Right cardiac atrium (tissue), 5 donors: ENCODE measurements at regions not wholly inside any gene's neighbourhood (a gene's known extent, or its start where the extent isn't known, plus 50 kb on each side); places are given as distances from the start of the nearest gene placed in this dataset.

ENCODE experiments used
- ATAC-seq, 2 donors: fragments of 200-7000 bp; cut with Tn5 transposase; one replicate each; pipeline versions ENCODE4 v1.8.0 to v1.9.1; 2020; ENCODE audit warnings: moderate library complexity in 2 of 2, mild to moderate bottlenecking in 1 of 2
- DNase-seq, 3 donors: peaks; one replicate each; pipeline ENCODE4 v3.0.0-alpha.2; 2020
- H3K27ac ChIP-seq: one replicate; pipeline ENCODE4 v1.5.1; 2013; ENCODE audit warnings: mild to moderate bottlenecking, low read length, control low read depth, moderate library complexity
- H3K27me3 ChIP-seq: one replicate; pipeline ENCODE4 v1.6.1; 2013; ENCODE audit not compliant: control insufficient read depth, insufficient read depth
- H3K4me1 ChIP-seq: one replicate; pipeline ENCODE4 v1.6.1; 2013; ENCODE audit warnings: low read length; ENCODE audit not compliant: control insufficient read depth, insufficient read depth
- H3K4me3 ChIP-seq: one replicate; pipeline ENCODE4 v1.5.1; 2013; ENCODE audit warnings: low read length, control low read depth
- H3K9me3 ChIP-seq: one replicate; pipeline ENCODE4 v1.6.1; 2013; ENCODE audit warnings: low read length; ENCODE audit not compliant: control insufficient read depth
- WGBS: extraction: QIAGEN DNeasy Blood & Tissue Kit; methylation state at CpG from one replicate; pipeline ENCODE4 v1.1.7; 2013; 5-methylcytosine and 5-hydroxymethylcytosine counted together
- intact Hi-C, 4 donors: fragments of 100-400 bp; cut with DNase I; formaldehyde crosslinking; loops; one replicate each; pipeline versions ENCODE4 v1.11.0 to v1.14.0; 2022 to 2023
- donor health status: healthy with polysubstance abuse.
- donor health status: DM: no; HTN: yes; CAD: no.
- donor health status: DM: no; HTN: no; CAD: no.
- donor health status: DM: no; HTN: yes; CAD: no; lungs with severe emphysema.
- donor health status: DM: yes; HTN: yes; CAD: no.

DNA sequence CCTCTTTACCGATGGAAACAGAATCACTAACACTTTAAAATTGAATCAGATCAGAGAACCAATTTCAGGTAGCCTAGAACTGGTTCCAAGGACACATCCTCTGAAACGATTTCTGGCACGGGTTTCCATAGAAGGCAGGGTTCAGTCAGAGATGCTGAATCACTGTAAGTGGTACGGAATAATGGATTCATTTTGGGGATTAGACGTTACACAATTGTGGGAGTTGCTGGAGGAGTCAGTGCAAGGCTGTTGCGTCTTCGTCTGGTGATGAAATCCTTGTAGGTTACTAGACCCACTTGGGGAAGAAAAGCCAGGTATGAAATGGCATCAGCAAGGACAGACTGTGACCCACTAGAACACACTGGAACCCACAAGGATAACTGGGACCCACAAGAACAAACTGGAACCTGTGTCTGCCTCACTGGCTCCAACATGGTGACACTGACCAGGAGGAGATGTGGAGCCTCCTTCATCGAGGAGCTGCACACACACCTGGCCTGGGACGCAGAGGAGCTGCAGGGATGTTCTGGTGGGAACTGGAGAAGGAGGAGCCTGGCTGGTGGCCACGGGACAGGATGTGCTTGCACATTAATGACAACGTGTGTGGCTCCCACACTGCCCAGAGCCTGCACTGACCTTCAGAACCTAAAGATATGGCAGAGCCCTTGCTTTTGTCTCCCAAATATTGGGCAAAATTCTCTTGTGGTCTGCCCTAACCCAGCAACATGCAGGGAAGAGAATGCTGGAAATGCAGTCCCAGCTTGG is 105.1 kb downstream of the TRAPPC11 start:
- 79% methylated on average over 11 of the region's 11 CpGs for WGBS
- Histone ChIP-seq H3K4me3 (no peak overlapping the region), H3K27me3 (no peaks in the 10 kb centered on the region), H3K4me1 (peaks cover 3% of the 10 kb centered on the region), H3K27ac (peak overlapping the region; percentile 64), H3K9me3 (no peaks in the 10 kb centered on the region)
- DNase-seq (peak in 1 of 3 donors; percentile 19), ATAC-seq (peak in 1 of 2 donors; percentile 21)
- intact Hi-C loops, result no loop called here

DNA sequence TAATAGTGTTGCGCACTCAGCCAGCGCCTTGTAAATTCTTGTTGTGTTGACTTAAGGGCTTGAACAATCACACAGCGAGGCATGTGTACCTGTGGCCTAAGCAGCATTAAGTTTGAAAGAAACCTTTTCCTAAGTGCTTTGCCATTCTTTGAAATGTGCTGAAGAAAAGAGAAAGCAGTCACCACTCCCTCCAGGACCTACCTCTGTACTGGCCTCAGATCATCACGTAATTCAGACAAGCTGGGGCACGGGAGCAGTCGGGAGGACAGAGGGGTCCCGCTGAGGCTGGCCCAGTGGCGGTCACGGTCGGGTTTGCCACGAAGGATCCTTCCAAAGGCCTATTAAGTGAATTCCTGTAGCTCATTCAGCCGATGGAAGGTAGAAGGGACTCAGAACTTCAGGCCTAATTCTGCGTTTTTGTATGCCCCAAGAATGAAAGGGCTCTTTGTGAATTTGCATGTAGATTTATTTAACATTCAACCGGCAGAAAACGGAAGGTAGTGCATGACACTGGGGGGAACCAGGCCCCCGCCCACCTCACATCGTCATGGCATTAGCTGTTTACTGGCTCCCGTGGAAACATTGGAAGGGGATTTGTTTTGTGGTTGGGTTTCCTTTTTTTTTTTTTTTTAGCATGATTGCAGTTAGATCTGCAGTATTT is 106.3 kb downstream of the TRAPPC11 start:
- H3K27me3 ChIP-seq, result no peaks in the 10 kb centered on the region
- no peaks in the 10 kb centered on the region for H3K9me3 ChIP-seq
- H3K4me3 ChIP-seq, result peak overlapping the region; percentile 31
- peak overlapping the region; percentile 65 for H3K27ac ChIP-seq
- DNase-seq (peak; percentile 55 to 79 (median 77)), ATAC-seq (peak; percentile 74 to 90)
- H3K4me1 ChIP-seq, result peaks cover 3% of the 10 kb centered on the region
- WGBS, result 51% methylated on average over 18 of the region's 18 CpGs
- intact Hi-C loops, result no loop called here

DNA sequence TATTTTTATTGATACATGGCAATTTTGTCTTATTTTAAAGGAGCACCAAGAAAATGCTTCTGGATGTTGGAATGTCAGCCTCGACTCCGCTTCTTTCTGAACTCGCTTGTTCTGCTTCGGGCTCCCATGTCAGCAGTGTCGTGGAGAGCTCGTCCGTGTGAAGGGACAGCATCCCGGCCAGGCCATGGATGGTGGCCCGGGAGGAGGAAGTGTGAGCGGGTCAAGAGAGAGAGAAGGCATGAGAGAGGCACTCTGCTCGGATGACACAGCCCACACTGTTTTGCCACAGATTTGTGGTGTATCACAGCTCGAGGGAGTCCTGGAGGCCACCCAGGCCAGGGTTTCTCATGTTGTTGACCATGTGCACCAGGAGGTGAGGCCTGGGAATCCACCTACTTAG is 107.0 kb downstream of the TRAPPC11 start:
- ATAC-seq (peak in 1 of 2 donors; percentile 58), DNase-seq (no peak)
- no peaks in the 10 kb centered on the region for H3K27me3 ChIP-seq
- intact Hi-C loops, result no loop called here
- H3K4me1 ChIP-seq, result peaks cover 3% of the 10 kb centered on the region
- 67% methylated on average over 12 of the region's 12 CpGs for WGBS
- no peak overlapping the region for H3K4me3 ChIP-seq
- H3K9me3 ChIP-seq, result no peaks in the 10 kb centered on the region
- peak overlapping the region; percentile 68 for H3K27ac ChIP-seq

DNA sequence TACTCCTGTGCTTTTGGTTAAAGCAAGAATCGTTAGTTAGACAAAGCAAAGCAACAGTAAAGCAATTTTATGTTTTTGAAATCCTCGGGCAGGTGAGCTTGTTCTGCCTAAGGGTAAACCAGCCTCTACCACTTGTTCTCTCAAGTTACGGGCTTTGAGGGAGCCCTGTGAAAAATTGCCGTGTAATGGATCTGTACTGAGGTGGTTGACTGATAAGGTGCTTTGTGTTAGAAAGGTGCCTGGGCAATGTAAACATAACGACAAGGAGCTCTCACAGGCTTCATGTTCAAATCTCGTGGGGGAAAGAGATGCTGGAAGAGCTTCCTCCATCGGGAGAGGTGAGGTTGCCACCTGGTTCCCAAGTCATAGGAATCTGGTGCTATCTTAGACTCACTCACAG is 111.8 kb downstream of the TRAPPC11 start:
- no peaks in the 10 kb centered on the region for H3K27me3 ChIP-seq
- ATAC-seq (no peak), DNase-seq (no peak)
- no peak overlapping the region for H3K4me3 ChIP-seq
- 71% methylated on average over 7 of the region's 7 CpGs for WGBS
- no peak overlapping the region for H3K27ac ChIP-seq
- H3K4me1 ChIP-seq, result peaks cover 4% of the 10 kb centered on the region
- no peaks in the 10 kb centered on the region for H3K9me3 ChIP-seq
- intact Hi-C loops, result no loop called here

DNA sequence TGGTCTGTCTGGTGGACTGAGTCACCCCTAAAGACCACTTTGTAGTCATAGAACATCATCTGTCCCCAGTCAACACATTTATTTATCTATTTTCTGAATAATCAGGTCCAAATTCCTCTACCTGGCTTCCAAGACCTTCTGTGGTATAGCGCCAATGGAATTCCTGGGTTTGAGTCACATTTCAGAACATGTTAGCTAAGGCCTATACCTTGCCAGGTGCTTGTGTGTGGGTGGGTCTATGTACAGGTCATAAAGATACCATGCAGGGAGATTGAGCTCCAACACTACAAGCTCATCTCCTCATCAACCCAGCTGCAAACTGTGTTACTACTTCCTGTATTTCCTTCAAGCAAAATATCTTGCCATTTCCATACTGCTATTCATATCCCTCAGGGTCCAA is 113.3 kb downstream of the TRAPPC11 start:
- 98% methylated on average over 1 of the region's 1 CpG for WGBS
- ATAC-seq (no peak), DNase-seq (no peak)
- intact Hi-C loops, result no loop called here
- no peaks in the 10 kb centered on the region for H3K9me3 ChIP-seq
- H3K27ac ChIP-seq, result no peak overlapping the region
- no peaks in the 10 kb centered on the region for H3K27me3 ChIP-seq
- H3K4me3 ChIP-seq, result no peak overlapping the region
- peaks cover 4% of the 10 kb centered on the region for H3K4me1 ChIP-seq

DNA sequence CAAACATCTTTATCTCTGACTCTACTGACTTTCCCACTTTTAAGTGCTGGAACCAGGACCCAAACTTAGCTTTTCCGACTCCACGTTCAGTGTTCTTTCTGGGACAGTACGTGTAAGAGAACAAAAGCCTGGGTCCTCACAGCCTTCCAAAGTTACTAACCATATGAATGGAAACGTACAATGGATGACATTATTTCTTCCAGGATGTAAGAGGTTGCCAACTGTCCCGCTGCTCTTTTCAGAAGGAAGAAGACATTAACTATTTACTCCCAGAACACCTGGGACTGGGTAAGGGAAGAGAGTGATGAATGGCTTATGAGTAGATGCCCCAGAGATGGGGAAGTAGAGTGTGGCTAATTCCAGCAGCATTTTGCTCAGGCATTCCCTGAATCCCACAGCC is 114.7 kb downstream of the TRAPPC11 start:
- H3K4me3 ChIP-seq, result no peak overlapping the region
- WGBS, result 29% methylated on average over 5 of the region's 5 CpGs
- H3K27me3 ChIP-seq, result no peaks in the 10 kb centered on the region
- intact Hi-C loops, result no loop called here
- no peak overlapping the region for H3K27ac ChIP-seq
- no peak for DNase-seq
- ATAC-seq, result no peak
- H3K4me1 ChIP-seq, result peaks cover 4% of the 10 kb centered on the region
- H3K9me3 ChIP-seq, result no peaks in the 10 kb centered on the region

DNA sequence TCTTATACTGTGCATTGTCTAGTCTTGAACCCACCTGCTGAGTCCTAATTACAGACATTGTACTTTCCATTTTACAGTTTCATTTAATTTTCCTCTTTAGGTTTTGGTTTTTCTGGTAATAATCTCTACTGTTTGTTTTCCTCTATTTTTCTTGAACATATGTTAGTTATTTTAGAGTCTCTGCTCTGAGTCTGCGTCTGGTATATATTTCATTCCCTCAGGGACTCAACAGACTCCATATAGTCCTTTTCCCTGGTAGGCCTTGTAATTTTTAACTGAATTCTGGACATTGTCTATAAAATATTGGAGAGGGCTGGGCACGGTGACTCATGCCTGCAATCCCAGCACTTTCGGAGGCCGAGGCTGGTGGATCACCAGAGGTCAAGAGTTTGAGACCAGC is 121.8 kb upstream of the STOX2 start:
- H3K27ac ChIP-seq, result no peak overlapping the region

DNA sequence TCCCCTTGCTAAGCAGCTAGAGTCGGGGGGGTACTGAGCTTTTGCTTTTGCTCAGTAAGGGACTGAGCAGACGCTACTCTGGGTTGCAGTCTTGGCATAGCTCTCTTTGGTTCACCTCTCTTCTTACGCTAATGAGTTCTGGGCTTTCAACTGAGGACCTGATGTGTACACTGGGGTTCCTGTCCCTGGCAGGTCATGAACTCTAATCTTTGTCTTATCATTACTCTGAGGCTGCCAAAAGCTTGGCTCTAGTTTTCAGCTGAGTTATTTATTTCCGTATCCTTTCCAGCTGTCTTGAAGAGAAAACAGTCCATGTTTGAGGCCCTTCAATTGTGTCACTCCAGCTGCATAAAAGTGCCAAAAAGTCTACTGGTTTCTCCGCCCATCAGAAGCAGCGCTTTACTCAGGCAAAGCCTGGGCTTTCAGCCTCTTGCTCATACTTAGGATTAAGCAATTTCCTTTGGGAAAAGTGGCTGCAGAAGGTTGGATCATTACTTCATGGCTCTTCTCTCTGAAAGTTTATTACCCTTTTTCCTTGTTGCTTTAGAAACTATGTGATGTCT is 121.0 kb upstream of the STOX2 start:
- Histone ChIP-seq H3K27ac (peak overlapping the region; percentile 32), H3K9me3 (no peaks in the 10 kb centered on the region), H3K4me1 (no peaks in the 10 kb centered on the region), H3K4me3 (no peak overlapping the region), H3K27me3 (no peaks in the 10 kb centered on the region)
- DNase-seq, result peak in 2 of 3 donors; percentile 63 to 72
- ATAC-seq, result peak; percentile 96 to 97
- 25% methylated on average over 6 of the region's 6 CpGs for WGBS
- intact Hi-C loops, result no loop called here

More for the DNA sequence above, 121.8 kb upstream of the STOX2 start:
- 81% methylated on average over 4 of the region's 4 CpGs for WGBS
- ATAC-seq, result no peak
- intact Hi-C loops, result no loop called here
- Histone ChIP-seq H3K4me3 (no peak overlapping the region), H3K4me1 (no peaks in the 10 kb centered on the region), H3K27me3 (no peaks in the 10 kb centered on the region), H3K9me3 (no peaks in the 10 kb centered on the region)
- DNase-seq, result no peak

DNA sequence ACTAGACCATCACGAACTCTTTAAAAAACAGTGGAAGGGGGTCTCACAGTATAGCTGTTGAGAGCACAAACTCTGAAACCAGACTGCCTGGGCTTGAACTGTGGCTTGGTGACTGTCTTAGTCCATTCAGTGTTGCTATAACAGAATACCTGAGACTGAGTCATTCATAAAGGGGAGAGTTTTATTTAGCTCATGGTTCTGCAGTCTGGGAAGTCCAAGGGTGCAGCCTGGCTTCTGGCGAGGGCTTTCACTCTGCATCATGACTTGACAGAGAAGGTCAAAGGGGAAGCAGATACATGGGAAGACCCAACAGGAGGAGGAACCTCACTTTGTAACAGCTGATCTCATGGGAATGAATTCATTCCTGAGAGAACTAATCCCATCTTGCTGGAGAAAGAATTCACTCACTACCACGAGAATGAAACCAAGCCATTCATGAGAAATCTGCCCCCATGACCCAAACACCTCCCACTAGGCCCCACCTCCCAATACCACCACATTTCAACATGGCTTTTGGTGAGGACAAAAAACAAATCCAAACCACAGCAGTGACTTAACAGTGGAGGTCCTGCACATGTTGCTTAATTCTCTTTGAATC is 116.7 kb upstream of the STOX2 start:
- Histone ChIP-seq H3K27ac (no peak overlapping the region), H3K4me3 (no peak overlapping the region), H3K4me1 (no peaks in the 10 kb centered on the region), H3K27me3 (no peaks in the 10 kb centered on the region), H3K9me3 (no peaks in the 10 kb centered on the region)
- WGBS, result 89% methylated on average over 3 of the region's 3 CpGs
- intact Hi-C loops, result no loop called here
- no peak for DNase-seq
- ATAC-seq, result no peak

DNA sequence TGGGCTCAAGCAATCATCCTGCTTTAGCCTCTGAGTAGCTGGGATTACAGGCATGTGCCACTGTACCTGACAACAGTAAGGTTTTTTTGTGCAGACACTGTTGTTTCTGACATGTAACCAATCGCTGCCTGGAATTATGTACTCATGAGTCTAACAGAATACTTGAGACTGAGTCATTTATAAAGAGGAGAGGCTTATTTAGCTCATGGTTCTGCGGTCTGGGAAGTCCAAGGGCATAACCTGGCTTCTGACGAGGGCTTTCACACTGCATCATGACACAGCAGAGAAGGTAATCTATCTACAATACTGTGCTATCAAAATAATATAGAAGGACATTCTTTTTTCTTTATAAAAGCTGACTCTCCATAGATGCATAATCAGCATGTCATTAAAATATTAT is 115.5 kb upstream of the STOX2 start:
- Histone ChIP-seq H3K9me3 (no peaks in the 10 kb centered on the region), H3K4me3 (no peak overlapping the region), H3K27me3 (no peaks in the 10 kb centered on the region), H3K27ac (no peak overlapping the region), H3K4me1 (no peaks in the 10 kb centered on the region)
- no peak for DNase-seq
- no peak for ATAC-seq
- intact Hi-C loops, result no loop called here
- WGBS, result 95% methylated on average over 3 of the region's 3 CpGs

DNA sequence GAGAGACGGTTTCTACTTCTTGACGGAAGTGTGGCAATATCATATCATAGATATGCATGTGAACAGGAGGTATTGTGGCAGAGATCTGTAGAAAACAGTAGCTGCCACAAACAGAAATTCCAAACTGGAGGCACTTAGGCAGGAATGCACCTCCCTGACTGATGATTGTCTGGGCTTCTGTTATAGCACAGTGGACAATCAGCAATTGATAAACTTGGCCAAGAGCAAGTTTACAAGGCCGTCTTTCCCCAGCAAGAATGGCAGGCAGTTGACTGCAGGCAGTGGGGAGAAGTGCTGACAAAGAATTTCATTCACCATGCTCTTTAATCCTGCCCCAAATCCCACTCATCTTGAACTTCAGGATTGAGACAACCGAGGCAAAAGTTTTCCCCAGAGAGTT is 114.4 kb upstream of the STOX2 start:
- no peak for DNase-seq
- no peaks in the 10 kb centered on the region for H3K27me3 ChIP-seq
- WGBS, result 51% methylated on average over 4 of the region's 4 CpGs

More for the DNA sequence above, 114.4 kb upstream of the STOX2 start:
- H3K4me3 ChIP-seq, result no peak overlapping the region
- ATAC-seq, result no peak
- intact Hi-C loops, result no loop called here
- H3K4me1 ChIP-seq, result no peaks in the 10 kb centered on the region
- H3K27ac ChIP-seq, result no peak overlapping the region
- no peaks in the 10 kb centered on the region for H3K9me3 ChIP-seq
